Neural cell (in vitro differentiated cells): ENCODE measurements at regions not wholly inside any gene's neighbourhood (a gene's known extent, or its start where the extent isn't known, plus 50 kb on each side); places are given as distances from the start of the nearest gene placed in this dataset.

Experiments
- EP300 ChIP-seq: fragments of 450-650 bp; conservative IDR thresholded peaks from 2 replicates; pipeline ENCODE4 v1.6.1; 2014; ENCODE audit warnings: antibody characterized with exemption, mild to moderate bottlenecking, moderate library complexity; ENCODE audit not compliant: poor library complexity, severe bottlenecking
- EZH2 ChIP-seq: fragments of 200-600, 300-800 bp; shearing (Covaris generic), sonication (generic); IDR thresholded peaks from 2 replicates; pipeline ENCODE4 v1.6.1; 2014; ENCODE audit warnings: antibody characterized with exemption, low read length, borderline replicate concordance, mild to moderate bottlenecking; ENCODE audit not compliant: insufficient read depth, poor library complexity, severe bottlenecking
- POLR2AphosphoS5 ChIP-seq: IDR thresholded peaks from 2 replicates; pipeline ENCODE4 v1.6.1; 2012
- RAD21 ChIP-seq: fragments of 450-650 bp; conservative IDR thresholded peaks from 2 replicates; pipeline ENCODE4 v1.6.1; 2014; ENCODE audit warnings: antibody characterized with exemption, mild to moderate bottlenecking, moderate library complexity
- REST ChIP-seq: IDR thresholded peaks from 2 replicates; pipeline ENCODE4 v1.6.1; 2012; ENCODE audit warnings: borderline replicate concordance
- SMC3 ChIP-seq: fragments of 450-650 bp; conservative IDR thresholded peaks from 2 replicates; pipeline ENCODE4 v1.6.1; 2014; ENCODE audit warnings: antibody characterized with exemption, mild to moderate bottlenecking, moderate library complexity; ENCODE audit not compliant: poor library complexity
- TAF1 ChIP-seq: IDR thresholded peaks from 2 replicates; pipeline ENCODE4 v1.6.1; 2012; ENCODE audit warnings: low read depth
- TF ChIP-seq, protein P1 (sequence below): fragments of 450-650 bp; IDR thresholded peaks from 2 replicates; pipeline ENCODE4 v1.5.1; 2014; ENCODE audit warnings: antibody characterized with exemption, mild to moderate bottlenecking, moderate library complexity; ENCODE audit not compliant: poor library complexity, severe bottlenecking

GRCh38 chr5:159610966-159611579, 280.8 kb upstream of the IL12B start:
- TF ChIP-seq, protein P1, sequence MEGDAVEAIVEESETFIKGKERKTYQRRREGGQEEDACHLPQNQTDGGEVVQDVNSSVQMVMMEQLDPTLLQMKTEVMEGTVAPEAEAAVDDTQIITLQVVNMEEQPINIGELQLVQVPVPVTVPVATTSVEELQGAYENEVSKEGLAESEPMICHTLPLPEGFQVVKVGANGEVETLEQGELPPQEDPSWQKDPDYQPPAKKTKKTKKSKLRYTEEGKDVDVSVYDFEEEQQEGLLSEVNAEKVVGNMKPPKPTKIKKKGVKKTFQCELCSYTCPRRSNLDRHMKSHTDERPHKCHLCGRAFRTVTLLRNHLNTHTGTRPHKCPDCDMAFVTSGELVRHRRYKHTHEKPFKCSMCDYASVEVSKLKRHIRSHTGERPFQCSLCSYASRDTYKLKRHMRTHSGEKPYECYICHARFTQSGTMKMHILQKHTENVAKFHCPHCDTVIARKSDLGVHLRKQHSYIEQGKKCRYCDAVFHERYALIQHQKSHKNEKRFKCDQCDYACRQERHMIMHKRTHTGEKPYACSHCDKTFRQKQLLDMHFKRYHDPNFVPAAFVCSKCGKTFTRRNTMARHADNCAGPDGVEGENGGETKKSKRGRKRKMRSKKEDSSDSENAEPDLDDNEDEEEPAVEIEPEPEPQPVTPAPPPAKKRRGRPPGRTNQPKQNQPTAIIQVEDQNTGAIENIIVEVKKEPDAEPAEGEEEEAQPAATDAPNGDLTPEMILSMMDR, result no peak
- TF ChIP-seq REST (no peak), POLR2AphosphoS5 (no peak), RAD21 (no peak), TAF1 (no peak), EZH2 (no peak), SMC3 (no peak), EP300 (no peak)
